ENCODE measurements at regions not wholly inside any gene's neighbourhood (a gene's known extent, or its start where the extent isn't known, plus 50 kb on each side); places are given as distances from the start of the nearest gene placed in this dataset.

- H3K4me1 Mint-ChIP-seq, result no peaks in the 10 kb centered on the region
- H3K36me3 Mint-ChIP-seq (ENCODE audit: low read depth), result no peaks in the 10 kb centered on the region
- POLR2A ChIA-PET, result no interaction called here
- intact Hi-C loops (cut with micrococcal nuclease), result no loop called here
- no peaks in the 10 kb centered on the region for H3K27me3 Mint-ChIP-seq
- ATAC-seq (ENCODE audit: low read depth) (no peak), DNase-seq (no peak)
- CTCF ChIA-PET, result no interaction called here
- peaks cover 10% of the 10 kb centered on the region for H3K9me3 Mint-ChIP-seq
- no peak for TF ChIP-seq CTCF (IDR thresholded peaks at IDR 0.05)
- H3K27ac Mint-ChIP-seq, result no peak overlapping the region
- H3K4me3 Mint-ChIP-seq, result no peak overlapping the region
Measured at GRCh38 chr19:30319876-30320275, 52.3 kb upstream of the ZNF536 start.

- intact Hi-C loops (cut with micrococcal nuclease), result no loop called here
- no peak for ATAC-seq (ENCODE audit: low read depth)
- Mint-ChIP-seq H3K27me3 (no peaks in the 10 kb centered on the region), H3K4me3 (no peak overlapping the region), H3K36me3 (ENCODE audit: low read depth) (no peaks in the 10 kb centered on the region), H3K4me1 (no peaks in the 10 kb centered on the region), H3K27ac (no peak overlapping the region), H3K9me3 (peaks cover 10% of the 10 kb centered on the region)
- TF ChIP-seq CTCF (IDR thresholded peaks at IDR 0.05), result no peak
- DNase-seq, result no peak
- CTCF ChIA-PET, result no interaction called here
- POLR2A ChIA-PET, result no interaction called here
Measured at GRCh38 chr19:30320466-30320865, 51.7 kb upstream of the ZNF536 start.

- ChIA-PET CTCF (no interaction called here), POLR2A (no interaction called here)
- peaks cover 8% of the 10 kb centered on the region for H3K9me3 Mint-ChIP-seq
- H3K4me1 Mint-ChIP-seq, result no peaks in the 10 kb centered on the region
- no peak overlapping the region for H3K27ac Mint-ChIP-seq
- no peaks in the 10 kb centered on the region for H3K36me3 Mint-ChIP-seq (ENCODE audit: low read depth)
- H3K27me3 Mint-ChIP-seq, result no peaks in the 10 kb centered on the region
- intact Hi-C loops (cut with micrococcal nuclease), result no loop called here
- no peak for TF ChIP-seq CTCF (IDR thresholded peaks at IDR 0.05)
- no peak for ATAC-seq (ENCODE audit: low read depth)
- H3K4me3 Mint-ChIP-seq, result no peak overlapping the region
- DNase-seq, result no peak
Measured at GRCh38 chr19:30320916-30321315, 51.3 kb upstream of the ZNF536 start.
